SH-SY5Y (cell line): ENCODE measurements at regions not wholly inside any gene's neighbourhood (a gene's known extent, or its start where the extent isn't known, plus 50 kb on each side); places are given as distances from the start of the nearest gene placed in this dataset.

Experiments used
- GATA2 ChIP-seq: IDR thresholded peaks from 2 replicates; pipeline ENCODE4 v1.6.1; 2011; ENCODE audit warnings: mild to moderate bottlenecking, low read depth, low read length
- GATA3 ChIP-seq: IDR thresholded peaks from 2 replicates; pipeline ENCODE4 v1.6.1; 2011; ENCODE audit warnings: low read depth, mild to moderate bottlenecking, low read length, moderate library complexity

DNA sequence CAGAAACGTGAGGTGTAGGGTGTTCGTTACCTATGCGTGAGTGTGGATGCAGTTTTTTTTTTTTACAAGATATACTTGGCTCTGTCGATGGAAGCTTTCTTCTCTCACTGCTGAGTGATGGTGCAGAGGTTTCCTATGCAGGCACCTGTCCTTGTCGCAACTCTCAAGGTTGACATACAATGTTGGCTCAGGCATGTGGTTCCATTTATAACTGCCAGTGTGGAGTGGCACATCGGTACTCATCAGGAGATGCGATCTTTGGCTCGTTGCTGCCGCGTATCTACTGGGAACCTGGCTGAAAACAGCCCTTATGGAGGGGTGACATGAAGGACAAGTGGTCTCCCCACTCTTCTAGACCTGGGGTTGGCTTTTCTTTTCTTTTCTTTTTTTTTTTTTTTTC, 109.0 kb downstream of the ZNF664 start:
- TF ChIP-seq GATA3 (no peak), GATA2 (peak; percentile 54; the same call in 1 of the 2 replicates)
